GM18951 (cell line): ENCODE measurements at regions not wholly inside any gene's neighbourhood (a gene's known extent, or its start where the extent isn't known, plus 50 kb on each side); places are given as distances from the start of the nearest gene placed in this dataset.

Experiments
- POLR2A ChIP-seq: IDR thresholded peaks from 4 replicates; pipeline ENCODE4 v1.6.1; 2011; ENCODE audit warnings: mild to moderate bottlenecking; ENCODE audit not compliant: insufficient read length, insufficient read depth; ENCODE audit errors: extremely low read depth
- in situ Hi-C: fragments of 300-500 bp; cut with MboI; formaldehyde crosslinking; loops from one replicate; pipeline ENCODE4 v1.12.0; 2022; ENCODE audit warnings: low sequenced_read_pairs, mixed read lengths, inconsistent platforms; ENCODE audit not compliant: unreplicated experiment

- TF ChIP-seq POLR2A, result no peak
- in situ Hi-C loops, result no loop called here
Measured at GRCh38 chr19:30209617-30210600, 162.3 kb upstream of the ZNF536 start.

- no peak for TF ChIP-seq POLR2A
- in situ Hi-C loops, result no loop called here
Measured at GRCh38 chr19:30212574-30212973, 159.6 kb upstream of the ZNF536 start.

- in situ Hi-C loops, result no loop called here
- no peak for TF ChIP-seq POLR2A
Measured at GRCh38 chr19:30214651-30215051, 157.5 kb upstream of the ZNF536 start.

- in situ Hi-C loops, result no loop called here
- TF ChIP-seq POLR2A, result no peak
Measured at GRCh38 chr19:30215248-30215647, 156.9 kb upstream of the ZNF536 start.

- TF ChIP-seq POLR2A, result no peak
Measured at GRCh38 chr19:30216453-30216852, 155.7 kb upstream of the ZNF536 start.

GRCh38 chr19:30217461-30217860 lies 154.7 kb upstream of the ZNF536 start:
- TF ChIP-seq POLR2A, result no peak
- in situ Hi-C loops, result no loop called here

More at GRCh38 chr19:30216453-30216852, 155.7 kb upstream of the ZNF536 start:
- in situ Hi-C loops, result no loop called here

GRCh38 chr19:30219702-30220101 lies 152.5 kb upstream of the ZNF536 start:
- in situ Hi-C loops, result no loop called here
- TF ChIP-seq POLR2A, result no peak

- no peak for TF ChIP-seq POLR2A
- in situ Hi-C loops, result no loop called here
Measured at GRCh38 chr19:30221176-30221575, 151.0 kb upstream of the ZNF536 start.

- no peak for TF ChIP-seq POLR2A
- in situ Hi-C loops, result no loop called here
Measured at GRCh38 chr19:30222428-30222873, 149.7 kb upstream of the ZNF536 start.

- in situ Hi-C loops, result no loop called here
- no peak for TF ChIP-seq POLR2A
Measured at GRCh38 chr19:30222992-30223865, 149.0 kb upstream of the ZNF536 start.

GRCh38 chr19:30223866-30224688 lies 148.1 kb upstream of the ZNF536 start:
- in situ Hi-C loops, result no loop called here
- TF ChIP-seq POLR2A, result no peak
